DMS79 (cell line): ENCODE measurements at regions not wholly inside any gene's neighbourhood (a gene's known extent, or its start where the extent isn't known, plus 50 kb on each side); places are given as distances from the start of the nearest gene placed in this dataset.

Experiments
- DNase-seq: peaks from one replicate; lab custom pipeline; 2025; lab: John Stamatoyannopoulos, UW

- DNase-seq = no peak
These were observed 567.6 kb downstream of the BRD1 start for GRCh38 chr22:49259839-49260615.

GRCh38 chr22:49258107-49259010, 569.3 kb downstream of the BRD1 start:
- no peak for DNase-seq

- DNase-seq = no peak
These were observed 570.1 kb downstream of the BRD1 start for GRCh38 chr22:49257551-49257961.

GRCh38 chr22:49255741-49256318, 571.8 kb downstream of the BRD1 start:
- DNase-seq = no peak

GRCh38 chr22:49255154-49255553, 572.5 kb downstream of the BRD1 start:
- DNase-seq = no peak

GRCh38 chr22:49253656-49254055, 574.0 kb downstream of the BRD1 start:
- DNase-seq = no peak

GRCh38 chr22:49251371-49251770, 576.3 kb downstream of the BRD1 start:
- DNase-seq = no peak

- DNase-seq = no peak
These were observed 580.3 kb downstream of the BRD1 start for GRCh38 chr22:49247194-49247924.

- DNase-seq = no peak
These were observed 582.9 kb downstream of the BRD1 start for GRCh38 chr22:49244466-49245420.

- DNase-seq = no peak
These were observed 583.7 kb downstream of the BRD1 start for GRCh38 chr22:49243965-49244364.

GRCh38 chr22:49243335-49243734, 584.3 kb downstream of the BRD1 start:
- no peak for DNase-seq

- no peak for DNase-seq
These were observed 585.2 kb downstream of the BRD1 start for GRCh38 chr22:49242480-49242879.

- no peak for DNase-seq
These were observed 586.4 kb downstream of the BRD1 start for GRCh38 chr22:49241174-49241851.

- no peak for DNase-seq
These were observed 587.2 kb downstream of the BRD1 start for GRCh38 chr22:49240472-49240871.

- DNase-seq = no peak
These were observed 587.7 kb downstream of the BRD1 start for GRCh38 chr22:49240016-49240380.

- DNase-seq = no peak
These were observed 588.2 kb downstream of the BRD1 start for GRCh38 chr22:49239264-49240015.

- DNase-seq = no peak
These were observed 589.2 kb downstream of the BRD1 start for GRCh38 chr22:49238181-49239141.

GRCh38 chr22:49237703-49238102, 590.0 kb downstream of the BRD1 start:
- no peak for DNase-seq
